ENCODE measurements at regions not wholly inside any gene's neighbourhood (a gene's known extent, or its start where the extent isn't known, plus 50 kb on each side); places are given as distances from the start of the nearest gene placed in this dataset.

DNA sequence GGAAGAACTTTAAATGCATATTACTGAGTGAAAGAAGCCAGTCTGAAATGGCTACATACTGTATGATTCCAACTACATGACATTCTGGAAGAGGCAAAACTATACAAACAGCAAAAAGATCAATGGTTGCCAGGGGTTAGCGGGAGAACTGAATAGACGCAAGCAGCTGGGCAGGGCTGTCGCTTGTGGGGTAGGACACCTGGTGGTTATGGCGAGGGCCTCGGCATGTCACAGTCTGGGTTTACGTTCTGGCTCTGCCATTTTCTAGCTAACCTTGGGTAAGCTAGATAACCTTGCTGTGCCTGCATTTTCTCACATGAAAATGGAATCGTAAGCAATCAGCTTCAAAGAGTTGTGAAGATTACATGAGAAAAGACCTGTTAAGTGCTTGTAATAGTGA, 55.2 kb upstream of the SYT13 start:
- no peak for TF ChIP-seq POLR2A (IDR thresholded peaks at IDR 0.05)
- TF ChIP-seq, protein P1, sequence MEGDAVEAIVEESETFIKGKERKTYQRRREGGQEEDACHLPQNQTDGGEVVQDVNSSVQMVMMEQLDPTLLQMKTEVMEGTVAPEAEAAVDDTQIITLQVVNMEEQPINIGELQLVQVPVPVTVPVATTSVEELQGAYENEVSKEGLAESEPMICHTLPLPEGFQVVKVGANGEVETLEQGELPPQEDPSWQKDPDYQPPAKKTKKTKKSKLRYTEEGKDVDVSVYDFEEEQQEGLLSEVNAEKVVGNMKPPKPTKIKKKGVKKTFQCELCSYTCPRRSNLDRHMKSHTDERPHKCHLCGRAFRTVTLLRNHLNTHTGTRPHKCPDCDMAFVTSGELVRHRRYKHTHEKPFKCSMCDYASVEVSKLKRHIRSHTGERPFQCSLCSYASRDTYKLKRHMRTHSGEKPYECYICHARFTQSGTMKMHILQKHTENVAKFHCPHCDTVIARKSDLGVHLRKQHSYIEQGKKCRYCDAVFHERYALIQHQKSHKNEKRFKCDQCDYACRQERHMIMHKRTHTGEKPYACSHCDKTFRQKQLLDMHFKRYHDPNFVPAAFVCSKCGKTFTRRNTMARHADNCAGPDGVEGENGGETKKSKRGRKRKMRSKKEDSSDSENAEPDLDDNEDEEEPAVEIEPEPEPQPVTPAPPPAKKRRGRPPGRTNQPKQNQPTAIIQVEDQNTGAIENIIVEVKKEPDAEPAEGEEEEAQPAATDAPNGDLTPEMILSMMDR (IDR thresholded peaks at IDR 0.05): no peak
